ENCODE measurements at regions not wholly inside any gene's neighbourhood (a gene's known extent, or its start where the extent isn't known, plus 50 kb on each side); places are given as distances from the start of the nearest gene placed in this dataset.

- TF ChIP-seq EP300 (IDR thresholded peaks at IDR 0.05) (no peak), CTCF (IDR thresholded peaks at IDR 0.05) (no peak), RAD21 (conservative IDR thresholded peaks at IDR 0.05 in 1 of 2, IDR thresholded peaks at IDR 0.05 in 1 of 2) (no peak), HOXA7 (CRISPR knock-in tag; IDR thresholded peaks at IDR 0.05) (no peak), MAFK (IDR thresholded peaks at IDR 0.05; ENCODE audit: partially characterized antibody) (no peak), ZFP36 (IDR thresholded peaks at IDR 0.05; ENCODE audit: borderline replicate concordance, partially characterized antibody) (no peak), POLR2A (IDR thresholded peaks at IDR 0.05; ENCODE audit: low read length) (no peak), CEBPB (IDR thresholded peaks at IDR 0.05) (no peak), CHD2 (IDR thresholded peaks at IDR 0.05; ENCODE audit: low read length, partially characterized antibody) (no peak), MAX (IDR thresholded peaks at IDR 0.05) (no peak), RNF2 (IDR thresholded peaks at IDR 0.05; ENCODE audit: borderline replicate concordance, low read depth) (no peak), MAZ (IDR thresholded peaks at IDR 0.05; ENCODE audit: borderline replicate concordance, low read depth, low read length) (no peak)
These were observed 64.9 kb upstream of the CAMK2D start for GRCh38 chr4:113826421-113826820.
